ENCODE measurements at regions not wholly inside any gene's neighbourhood (a gene's known extent, or its start where the extent isn't known, plus 50 kb on each side); places are given as distances from the start of the nearest gene placed in this dataset.

DNA sequence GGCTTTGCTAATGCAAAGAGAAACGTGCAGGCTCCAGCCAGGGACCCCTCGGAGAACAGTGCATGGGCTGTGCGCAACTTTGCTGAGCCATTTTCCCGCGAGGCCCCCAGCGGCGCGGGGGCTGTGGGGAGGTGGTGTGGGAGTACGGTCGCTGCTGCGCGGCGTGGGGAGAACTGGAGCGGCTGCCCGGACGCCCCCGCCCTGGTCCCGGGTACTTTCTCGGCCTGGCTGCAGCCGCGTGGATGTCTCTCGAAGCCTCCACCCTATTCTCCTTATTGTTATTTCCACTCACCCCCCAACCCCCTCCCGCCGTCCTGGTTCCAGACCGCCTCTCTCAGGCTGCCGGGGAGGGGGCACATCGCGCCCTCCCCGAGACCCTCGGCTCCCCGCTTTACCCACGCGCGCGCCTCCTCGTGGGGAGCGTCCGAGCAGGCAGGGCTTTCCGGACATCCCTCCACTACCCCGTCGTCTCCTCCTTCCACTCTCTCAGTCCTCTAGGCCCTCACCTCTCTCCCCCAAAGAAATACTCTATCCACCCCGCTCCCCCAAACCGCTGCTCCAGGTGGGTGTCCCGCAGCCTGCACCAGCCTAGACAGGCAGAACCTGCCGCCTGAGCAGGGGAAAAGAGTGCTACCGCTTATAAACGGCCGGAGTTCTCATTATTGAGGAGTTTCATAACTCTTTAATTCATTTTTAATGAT lies 68.6 kb upstream of the TBCA start:
- no peak for DNase-seq (ENCODE audit: low spot score)

DNA sequence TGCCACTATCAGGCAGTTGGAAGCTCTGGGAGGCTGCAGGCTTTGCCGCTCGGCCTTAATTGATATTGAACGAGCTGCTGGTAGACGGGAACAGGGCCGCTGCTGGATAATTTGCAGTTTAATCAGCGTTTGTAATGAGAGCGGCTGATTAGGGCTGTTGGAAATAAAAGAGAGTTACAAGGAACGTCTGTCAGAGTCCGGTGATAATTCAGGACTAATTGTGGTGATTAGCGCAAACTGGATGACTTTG lies 68.2 kb upstream of the TBCA start:
- DNase-seq (ENCODE audit: low spot score), result no peak

DNA sequence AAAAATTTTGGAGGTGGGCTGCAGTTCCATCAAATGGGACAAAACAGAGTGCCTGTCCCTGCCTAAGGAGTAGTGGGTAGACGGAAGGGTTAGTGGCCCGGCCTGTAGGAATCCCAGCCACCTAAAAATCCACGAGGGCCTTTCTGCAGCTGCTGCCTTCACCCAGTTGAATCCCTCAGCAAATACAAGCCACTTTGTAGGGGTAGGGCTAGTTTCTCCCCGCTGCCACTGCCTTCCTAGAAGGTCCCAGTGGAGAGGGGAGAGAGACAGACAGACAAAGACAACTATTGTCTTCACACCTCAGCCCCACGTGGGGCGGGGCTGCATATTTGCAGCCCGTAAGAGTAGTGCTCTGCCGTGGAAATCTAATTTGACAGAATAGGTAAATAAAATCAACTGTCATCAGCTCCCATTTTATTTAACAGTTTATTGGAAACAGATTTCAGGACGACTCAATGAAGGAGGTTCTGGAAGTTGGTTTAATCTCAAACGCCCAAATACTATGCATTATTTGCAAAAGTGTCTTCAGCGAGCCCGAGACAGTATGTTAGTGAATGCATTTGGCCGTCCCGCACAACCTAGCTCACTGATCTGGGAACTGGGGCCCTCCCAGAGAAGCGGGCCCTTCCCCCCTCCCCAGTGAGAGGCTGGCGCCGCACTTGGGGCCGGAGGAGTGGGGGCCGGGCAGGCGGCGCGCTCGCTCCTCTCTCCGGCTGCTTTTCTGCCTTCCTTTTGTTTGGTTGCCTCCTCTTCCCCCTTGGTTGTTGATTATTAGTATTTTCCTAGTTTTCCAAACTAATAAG lies 67.6 kb upstream of the TBCA start:
- no peak for DNase-seq (ENCODE audit: low spot score)

DNA sequence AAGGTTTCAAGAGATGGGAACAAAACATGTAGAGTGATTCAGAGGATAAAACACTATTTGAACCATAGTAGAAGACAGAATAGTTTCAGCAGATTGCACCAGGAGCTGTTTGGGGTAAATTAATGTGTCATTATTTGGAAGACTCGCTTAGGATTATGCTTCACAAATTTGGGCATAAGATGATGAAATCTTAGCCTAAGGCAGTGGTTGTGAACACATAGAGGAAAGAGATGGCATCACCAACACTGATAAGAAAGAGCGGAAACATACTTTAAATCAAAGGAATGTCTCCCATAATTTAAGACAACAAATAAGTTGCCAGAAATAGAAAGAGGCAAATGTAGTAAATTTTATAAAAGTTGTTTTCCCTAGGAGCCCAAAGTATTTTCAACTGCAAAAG lies 66.1 kb upstream of the TBCA start:
- no peak for DNase-seq (ENCODE audit: low spot score)

DNA sequence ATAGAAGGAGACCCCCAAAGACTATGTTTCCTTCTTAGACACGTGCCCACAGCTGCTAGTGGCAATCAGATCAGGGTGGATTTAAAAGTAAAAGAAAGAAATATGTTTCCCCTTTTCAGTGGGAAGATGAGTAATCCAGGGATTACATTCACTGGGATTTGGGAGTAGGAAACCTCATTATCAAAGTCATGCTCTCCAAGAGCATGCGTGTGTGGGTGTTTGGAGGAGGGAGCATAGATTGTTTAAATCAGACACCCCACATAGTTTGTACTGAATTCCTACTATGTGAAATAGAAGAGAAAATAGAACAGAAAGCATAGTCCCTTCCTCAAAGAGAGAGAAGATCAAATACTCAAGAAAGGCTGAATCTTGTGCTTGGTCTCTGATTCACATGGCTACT lies 65.5 kb upstream of the TBCA start:
- no peak for DNase-seq (ENCODE audit: low spot score)

DNA sequence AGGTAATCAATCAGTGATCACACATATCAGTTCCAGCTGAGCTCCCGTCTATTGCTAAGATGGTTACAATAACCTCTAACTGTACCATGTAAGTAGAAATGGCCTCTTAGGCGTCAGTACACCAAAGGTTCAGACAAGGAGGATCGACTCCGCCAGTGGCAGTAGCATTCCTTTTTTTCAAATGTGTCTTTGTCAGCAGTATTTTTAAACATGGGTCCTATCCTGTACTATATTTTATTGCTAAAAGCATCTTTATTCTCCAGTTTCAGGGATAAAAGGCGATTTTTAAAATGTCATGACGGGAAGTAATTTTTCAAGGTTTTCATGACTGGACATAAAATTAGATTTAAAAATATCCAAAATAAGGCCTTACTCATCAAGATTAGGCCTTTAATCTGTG lies 64.8 kb upstream of the TBCA start:
- no peak for DNase-seq (ENCODE audit: low spot score)

DNA sequence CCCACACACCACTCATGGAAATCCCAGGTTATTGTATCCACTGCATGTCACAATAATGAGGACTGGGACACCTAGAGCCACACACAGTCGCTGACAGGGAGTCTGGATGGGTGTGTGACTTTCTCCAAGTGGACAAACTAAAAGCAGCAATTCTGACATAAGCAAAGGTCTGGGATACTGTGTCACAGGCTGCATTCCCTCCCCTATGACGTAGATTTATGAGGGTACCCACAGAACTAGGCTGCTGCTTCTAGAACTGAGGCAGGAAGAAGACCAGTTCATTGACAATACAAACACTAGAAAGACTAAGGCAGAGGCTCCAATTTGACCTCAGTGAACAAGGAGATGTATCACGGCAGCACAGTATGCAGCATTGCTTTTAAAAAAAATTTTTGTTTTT lies 63.6 kb upstream of the TBCA start:
- no peak for DNase-seq (ENCODE audit: low spot score)

DNA sequence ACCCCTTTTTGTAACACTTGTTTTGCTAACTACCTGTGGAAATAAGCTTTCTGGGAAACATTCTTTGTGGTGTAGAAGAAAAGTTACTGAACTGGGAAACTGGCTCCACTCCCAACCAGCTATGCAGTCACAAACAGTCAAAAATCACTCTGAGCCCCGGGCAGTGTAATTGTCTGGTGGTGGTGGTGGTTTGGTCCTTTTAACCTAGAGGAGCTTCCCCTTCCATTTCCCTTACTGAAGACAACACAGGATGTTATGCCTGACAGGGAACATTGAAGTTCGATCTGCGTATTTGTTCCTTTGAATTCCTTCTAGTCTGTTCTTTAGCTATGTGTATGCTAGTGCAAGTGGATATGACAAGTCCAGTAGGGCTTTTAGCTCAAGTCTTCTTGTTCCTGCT lies 56.8 kb upstream of the TBCA start:
- DNase-seq (ENCODE audit: low spot score), result no peak

DNA sequence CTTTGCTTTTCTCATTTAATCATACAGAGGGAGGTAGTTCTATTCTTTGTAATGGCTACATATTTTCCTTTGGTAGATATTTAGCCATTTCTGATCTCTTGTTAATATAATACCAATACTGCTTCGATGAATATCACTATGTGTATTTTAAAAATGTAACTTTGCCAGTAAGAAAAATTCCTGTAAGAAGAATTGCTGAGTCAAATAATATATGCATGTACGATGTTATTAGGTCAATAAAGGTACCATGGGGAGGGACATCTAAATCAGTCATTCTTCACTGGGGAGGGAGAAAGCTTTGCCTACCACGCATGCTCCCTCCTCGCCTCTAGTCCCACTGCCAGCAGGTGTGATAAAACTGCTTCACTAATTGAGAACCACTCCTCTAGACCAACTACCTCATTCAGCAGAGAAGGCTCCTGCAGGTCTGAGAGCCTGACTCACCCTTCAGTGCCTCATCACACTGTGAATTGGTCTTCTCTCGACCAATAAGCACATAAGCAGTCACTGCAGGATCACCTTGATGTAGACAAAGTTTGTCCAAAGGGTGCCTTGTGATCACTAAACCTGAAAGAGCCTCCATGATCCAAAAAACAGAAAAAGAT lies 56.1 kb upstream of the TBCA start:
- no peak for DNase-seq (ENCODE audit: low spot score)

DNA sequence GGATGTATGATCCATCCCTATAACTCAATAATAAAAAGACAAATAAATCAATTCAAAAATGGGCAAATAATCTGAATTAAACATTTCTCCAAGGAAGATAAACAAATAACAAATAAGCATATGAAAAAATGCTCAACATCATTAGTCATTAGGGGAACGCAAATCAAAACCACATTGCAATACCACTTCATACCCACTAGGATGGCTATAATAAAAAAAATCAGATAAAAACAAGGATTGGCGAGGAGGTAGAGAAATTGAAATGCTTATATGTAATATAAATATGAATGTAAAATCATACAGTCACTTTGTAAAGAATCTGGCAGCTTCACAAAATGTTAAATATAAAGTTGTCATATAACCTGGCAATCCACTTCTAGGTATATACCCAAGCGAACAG lies 52.3 kb upstream of the TBCA start:
- DNase-seq (ENCODE audit: low spot score), result peak; percentile 51

All from RKO (cell line).